ENCODE measurements at regions not wholly inside any gene's neighbourhood (a gene's known extent, or its start where the extent isn't known, plus 50 kb on each side); places are given as distances from the start of the nearest gene placed in this dataset.

- Mint-ChIP-seq H3K4me1 (peaks cover 55% of the 10 kb centered on the region), H3K36me3 (no peaks in the 10 kb centered on the region), H3K4me3 (no peak overlapping the region), H3K27ac (no peak overlapping the region), H3K27me3 (ENCODE audit: low read depth) (peaks cover 3% of the 10 kb centered on the region; the same call in 1 of the 2 replicates), H3K9me3 (no peaks in the 10 kb centered on the region)
- DNase-seq (ENCODE audit: low spot score), result no peak
- ATAC-seq, result no peak
- POLR2A ChIA-PET, result no interaction called here
- CTCF ChIA-PET, result interaction anchor here (1.3 to 3.2 kb wide), 6 partner anchors 14 to 410 kb away, joined by 4 to 20 read pairs (median 6); no protein-coding TSS in a partner anchor
- no peak for TF ChIP-seq ZNF219 (CRISPR knock-in tag; IDR thresholded peaks at IDR 0.05; ENCODE audit: borderline replicate concordance)
- no peak for TF ChIP-seq ELF4 (CRISPR knock-in tag; IDR thresholded peaks at IDR 0.05; ENCODE audit: low read depth)
- no peak for TF ChIP-seq ZNF512 (CRISPR knock-in tag; IDR thresholded peaks at IDR 0.05; ENCODE audit: borderline replicate concordance)
- TF ChIP-seq ZBTB43 (CRISPR knock-in tag; IDR thresholded peaks at IDR 0.05), result no peak
- no peak for TF ChIP-seq SMAD4 (CRISPR knock-in tag; IDR thresholded peaks at IDR 0.05)
- TF ChIP-seq E2F4 (CRISPR knock-in tag; IDR thresholded peaks at IDR 0.05; ENCODE audit: borderline replicate concordance, low read depth), result no peak
- TF ChIP-seq ERG (CRISPR knock-in tag; IDR thresholded peaks at IDR 0.05), result no peak
- TF ChIP-seq GTF2I (CRISPR knock-in tag; conservative IDR thresholded peaks at IDR 0.05), result peak; percentile 77; the same call in 1 of the 2 replicates
- TF ChIP-seq MAX (CRISPR knock-in tag; IDR thresholded peaks at IDR 0.05), result no peak
- TF ChIP-seq ZNF671 (CRISPR knock-in tag; IDR thresholded peaks at IDR 0.05), result no peak
- no peak for TF ChIP-seq E2F1 (CRISPR knock-in tag; IDR thresholded peaks at IDR 0.05)
- no peak for TF ChIP-seq STAT6 (CRISPR knock-in tag; conservative IDR thresholded peaks at IDR 0.05; ENCODE audit: low read depth)
- TF ChIP-seq ZNF121 (CRISPR knock-in tag; IDR thresholded peaks at IDR 0.05), result 0 out of 2 replicates have a peak, but pooled peaks have one; percentile 15
- TF ChIP-seq ZNF416 (CRISPR knock-in tag; IDR thresholded peaks at IDR 0.05), result no peak
- TF ChIP-seq NR3C1 (CRISPR knock-in tag; conservative IDR thresholded peaks at IDR 0.05; ENCODE audit: low read depth), result no peak
- TF ChIP-seq ZSCAN18 (CRISPR knock-in tag; IDR thresholded peaks at IDR 0.05), result no peak
Measured at GRCh38 chr5:154111214-154111613, 72.4 kb downstream of the MFAP3 start.
